ENCODE measurements at regions not wholly inside any gene's neighbourhood (a gene's known extent, or its start where the extent isn't known, plus 50 kb on each side); places are given as distances from the start of the nearest gene placed in this dataset.

DNA sequence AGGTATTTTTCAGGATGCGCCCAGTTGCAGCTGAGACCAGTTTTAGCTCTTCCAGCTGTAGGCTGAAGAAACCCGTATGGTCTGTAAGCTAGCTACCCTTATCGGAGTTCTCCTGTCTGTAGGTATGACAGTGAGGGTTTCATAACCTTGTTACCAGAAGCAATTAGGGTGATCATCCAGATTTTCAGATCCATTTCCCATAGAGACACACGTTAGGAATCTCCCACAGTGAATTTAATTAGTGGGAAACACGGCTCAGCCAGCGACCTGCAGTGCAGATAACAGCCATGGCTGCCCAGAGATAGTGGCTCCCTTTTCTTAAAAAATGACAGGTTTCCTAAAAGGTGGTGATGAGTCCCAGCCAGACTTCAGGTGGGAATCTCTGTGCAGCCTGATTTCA, 111.1 kb downstream of the BTBD3 start:
- H3K27me3 ChIP-seq (replicated peaks in 1 of 4; ENCODE audit: control extremely low read depth in 1 of 4, control insufficient read depth in 3 of 4, insufficient read depth in 4 of 4, low read length in 3 of 4): no peaks in the 10 kb centered on the region
- ChIA-PET POLR2A (no interaction called here), CTCF (no interaction called here)
- H3K27ac Mint-ChIP-seq: no peak overlapping the region
- TF ChIP-seq, protein P1, sequence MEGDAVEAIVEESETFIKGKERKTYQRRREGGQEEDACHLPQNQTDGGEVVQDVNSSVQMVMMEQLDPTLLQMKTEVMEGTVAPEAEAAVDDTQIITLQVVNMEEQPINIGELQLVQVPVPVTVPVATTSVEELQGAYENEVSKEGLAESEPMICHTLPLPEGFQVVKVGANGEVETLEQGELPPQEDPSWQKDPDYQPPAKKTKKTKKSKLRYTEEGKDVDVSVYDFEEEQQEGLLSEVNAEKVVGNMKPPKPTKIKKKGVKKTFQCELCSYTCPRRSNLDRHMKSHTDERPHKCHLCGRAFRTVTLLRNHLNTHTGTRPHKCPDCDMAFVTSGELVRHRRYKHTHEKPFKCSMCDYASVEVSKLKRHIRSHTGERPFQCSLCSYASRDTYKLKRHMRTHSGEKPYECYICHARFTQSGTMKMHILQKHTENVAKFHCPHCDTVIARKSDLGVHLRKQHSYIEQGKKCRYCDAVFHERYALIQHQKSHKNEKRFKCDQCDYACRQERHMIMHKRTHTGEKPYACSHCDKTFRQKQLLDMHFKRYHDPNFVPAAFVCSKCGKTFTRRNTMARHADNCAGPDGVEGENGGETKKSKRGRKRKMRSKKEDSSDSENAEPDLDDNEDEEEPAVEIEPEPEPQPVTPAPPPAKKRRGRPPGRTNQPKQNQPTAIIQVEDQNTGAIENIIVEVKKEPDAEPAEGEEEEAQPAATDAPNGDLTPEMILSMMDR (IDR thresholded peaks at IDR 0.05): no peak
- no peak for TF ChIP-seq EZH2 (IDR thresholded peaks at IDR 0.05; ENCODE audit: borderline replicate concordance, insufficient read depth, low read depth, low read length, poor library complexity, severe bottlenecking)
- H4K20me1 ChIP-seq (ENCODE audit: control insufficient read depth, insufficient read depth, low read length, poor library complexity, severe bottlenecking): no peaks in the 10 kb centered on the region
- H3K4me1 Mint-ChIP-seq: peaks cover 2% of the 10 kb centered on the region
- DNase-seq (no peak), ATAC-seq (ENCODE audit: low read depth) (no peak)
- H3K4me2 ChIP-seq (replicated peaks; ENCODE audit: low read depth, low read length, poor library complexity, severe bottlenecking): no peak overlapping the region
- WGBS (ENCODE audit: insufficient coverage): 87% methylated on average over 5 of the region's 6 CpGs
- no peak overlapping the region for H2AFZ ChIP-seq (ENCODE audit: insufficient read depth, low read depth, low read length, poor library complexity, severe bottlenecking)
- no peaks in the 10 kb centered on the region for H3K36me3 ChIP-seq (replicated peaks in 1 of 2; ENCODE audit: control extremely low read depth in 1 of 2, control insufficient read depth in 1 of 2, extremely low read depth in 1 of 2, insufficient read depth in 2 of 2, low read length in 1 of 2)
- H3K79me2 ChIP-seq (ENCODE audit: control insufficient read depth, insufficient read depth, low read length): no peaks in the 10 kb centered on the region
- no peaks in the 10 kb centered on the region for H3K9me3 Mint-ChIP-seq (ENCODE audit: insufficient read depth)
- H3K4me3 Mint-ChIP-seq: no peak overlapping the region
- H3K9ac ChIP-seq (ENCODE audit: low read length): no peak overlapping the region
- H3K9me3 ChIP-seq (ENCODE audit: control extremely low read depth in 1 of 3, control insufficient read depth in 2 of 3, insufficient read depth in 1 of 3, low read length in 2 of 3): no peaks in the 10 kb centered on the region
- H3K27me3 Mint-ChIP-seq: no peaks in the 10 kb centered on the region
- intact Hi-C loops (cut with micrococcal nuclease): no loop called here
- H3K4me3 ChIP-seq (ENCODE audit: control extremely low read depth in 1 of 5, extremely low read depth in 1 of 5, insufficient read depth in 1 of 5, low read depth in 2 of 5, low read length in 4 of 5): no peak overlapping the region
- H3K27ac ChIP-seq (ENCODE audit: low read length in 2 of 2): no peak overlapping the region
- H3K4me1 ChIP-seq (ENCODE audit: control insufficient read depth in 2 of 2, insufficient read depth in 2 of 2, low read length in 2 of 2): peaks cover 2% of the 10 kb centered on the region in 2 donors

DNA sequence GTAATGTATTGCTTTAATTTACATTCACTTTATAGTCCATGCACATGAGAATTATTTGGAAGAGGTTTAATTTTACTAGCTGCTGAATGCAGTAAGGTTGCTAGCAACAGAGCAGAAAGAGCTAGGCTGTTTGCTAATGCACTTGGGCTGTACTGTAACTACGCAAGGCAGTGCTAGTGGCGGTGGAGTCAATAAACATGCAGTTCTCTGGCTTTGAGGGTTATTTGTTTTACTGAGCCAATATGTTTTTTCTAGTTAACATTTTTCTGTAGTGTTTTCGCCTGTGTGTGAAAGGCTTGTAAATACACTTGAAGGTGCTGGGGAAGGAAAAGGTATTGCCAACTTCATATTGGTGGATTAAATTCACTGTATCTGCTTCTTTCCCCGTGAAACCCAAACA, 112.8 kb downstream of the BTBD3 start:
- ChIA-PET POLR2A (no interaction called here), CTCF (no interaction called here)
- DNase-seq (no peak), ATAC-seq (ENCODE audit: low read depth) (no peak)
- no peak overlapping the region for H2AFZ ChIP-seq (ENCODE audit: insufficient read depth, low read depth, low read length, poor library complexity, severe bottlenecking)
- no peaks in the 10 kb centered on the region for H3K9me3 Mint-ChIP-seq (ENCODE audit: insufficient read depth)
- no peaks in the 10 kb centered on the region for H3K4me1 Mint-ChIP-seq
- H3K36me3 ChIP-seq (replicated peaks in 1 of 2; ENCODE audit: control extremely low read depth in 1 of 2, control insufficient read depth in 1 of 2, extremely low read depth in 1 of 2, insufficient read depth in 2 of 2, low read length in 1 of 2): no peaks in the 10 kb centered on the region
- intact Hi-C loops (cut with micrococcal nuclease): no loop called here
- TF ChIP-seq, protein P1 (IDR thresholded peaks at IDR 0.05): no peak
- no peak for TF ChIP-seq EZH2 (IDR thresholded peaks at IDR 0.05; ENCODE audit: borderline replicate concordance, insufficient read depth, low read depth, low read length, poor library complexity, severe bottlenecking)
- no peaks in the 10 kb centered on the region for H3K27me3 Mint-ChIP-seq
- no peaks in the 10 kb centered on the region for H4K20me1 ChIP-seq (ENCODE audit: control insufficient read depth, insufficient read depth, low read length, poor library complexity, severe bottlenecking)
- H3K79me2 ChIP-seq (ENCODE audit: control insufficient read depth, insufficient read depth, low read length): no peaks in the 10 kb centered on the region
- WGBS (ENCODE audit: insufficient coverage): 88% methylated on average over 3 of the region's 4 CpGs
- H3K27ac Mint-ChIP-seq: no peak overlapping the region
- no peak overlapping the region for H3K27ac ChIP-seq (ENCODE audit: low read length in 2 of 2)
- H3K4me3 Mint-ChIP-seq: no peak overlapping the region
- H3K9ac ChIP-seq (ENCODE audit: low read length): no peak overlapping the region
- no peak overlapping the region for H3K4me2 ChIP-seq (replicated peaks; ENCODE audit: low read depth, low read length, poor library complexity, severe bottlenecking)
- no peak overlapping the region for H3K4me3 ChIP-seq (ENCODE audit: control extremely low read depth in 1 of 5, extremely low read depth in 1 of 5, insufficient read depth in 1 of 5, low read depth in 2 of 5, low read length in 4 of 5)
- H3K9me3 ChIP-seq (ENCODE audit: control extremely low read depth in 1 of 3, control insufficient read depth in 2 of 3, insufficient read depth in 1 of 3, low read length in 2 of 3): no peaks in the 10 kb centered on the region
- H3K27me3 ChIP-seq (replicated peaks in 1 of 4; ENCODE audit: control extremely low read depth in 1 of 4, control insufficient read depth in 3 of 4, insufficient read depth in 4 of 4, low read length in 3 of 4): no peaks in the 10 kb centered on the region
- H3K4me1 ChIP-seq (ENCODE audit: control insufficient read depth in 2 of 2, insufficient read depth in 2 of 2, low read length in 2 of 2): no peaks in the 10 kb centered on the region

Measured in B cell (primary cell).